HepG2 (cell line): ENCODE measurements at regions not wholly inside any gene's neighbourhood (a gene's known extent, or its start where the extent isn't known, plus 50 kb on each side); places are given as distances from the start of the nearest gene placed in this dataset.

Source experiments
- ATAC-seq: fragments of 200-7000 bp; cut with Tn5 transposase; 3 replicates; pipeline ENCODE4 v1.9.1; 2020; ENCODE audit warnings: mild to moderate bottlenecking, moderate library complexity
- BruUV-seq: library from RNA; stranded (reverse); fragments of 400-500 nt; replicated peaks from 2 replicates; lab custom pipeline; 2021; lab: Mats Ljungman, UMichigan
- CTCF ChIA-PET: fragments of 300-600 bp; formaldehyde crosslinking; extraction: SDS; loops from one replicate; lab custom pipeline; 2021; ENCODE audit warnings: low total read pairs, inconsistent platforms, low intra/inter-chr PET ratio; lab: Yijun Ruan, JAX
- POLR2A ChIA-PET: fragments of 350-600 bp; sonication (Branson Sonifier 250); formaldehyde crosslinking; loops from one replicate; lab custom pipeline; 2020; ENCODE audit warnings: antibody characterized with exemption, inconsistent platforms; lab: Yijun Ruan, JAX
- DNase-seq: peaks from one replicate; pipeline ENCODE4 v3.0.0-alpha.2; 2015; ENCODE audit warnings: low spot score
- FAIRE-seq: peaks from 3 replicates; lab custom pipeline; 2011; peaks lifted over from hg19 to GRCh38; lab: Jason Lieb, UNC
- H2AFZ ChIP-seq: one replicate; pipeline ENCODE4 v1.6.1; 2011; ENCODE audit warnings: low read length, inconsistent platforms
- H3K27ac ChIP-seq: fragments of 300-600 bp; 3 replicates; pipeline ENCODE4 v1.8.0; 2011; ENCODE audit warnings: mixed run types, mild to moderate bottlenecking, mixed read lengths, low read length, inconsistent platforms; ENCODE audit not compliant: insufficient read depth; ENCODE audit errors: extremely low read length
- H3K27me3 ChIP-seq, 2 experiments: fragments of 200-600 bp in 1 of 2; 2 replicates in 1 of 2; 3 replicates in 1 of 2; pipeline versions ENCODE4 v1.6.0 to v1.8.0; 2011; ENCODE audit warnings: low read length in 2 of 2, mild to moderate bottlenecking in 2 of 2, moderate library complexity in 2 of 2, inconsistent platforms in 1 of 2; ENCODE audit not compliant: insufficient read depth in 2 of 2, control insufficient read depth in 1 of 2
- H3K36me3 ChIP-seq, 2 experiments: fragments of 200-600 bp in 1 of 2; replicated peaks in 1 of 2; 2 replicates in 1 of 2; 3 replicates in 1 of 2; pipeline versions ENCODE4 v1.5.1 to v1.8.0; 2011; ENCODE audit warnings: low read length in 2 of 2, inconsistent platforms in 1 of 2; ENCODE audit not compliant: insufficient read depth in 2 of 2, control insufficient read depth in 1 of 2
- H3K4me1 ChIP-seq: 2 replicates; pipeline ENCODE4 v1.5.1; 2012; ENCODE audit warnings: low read length, inconsistent platforms; ENCODE audit not compliant: insufficient read depth
- H3K4me2 ChIP-seq: 2 replicates; pipeline ENCODE4 v1.6.0; 2011; ENCODE audit warnings: low read depth, low read length, inconsistent platforms
- H3K4me3 ChIP-seq, 3 experiments: fragments of 200-600 bp in 1 of 3; sonication (generic), shearing (Covaris generic) in 1 of 3; replicated peaks in 1 of 3; 2 replicates each; pipeline ENCODE4 v1.5.1; 2011 to 2016; ENCODE audit warnings: low read length in 3 of 3, inconsistent platforms in 2 of 3, low read depth in 2 of 3, mild to moderate bottlenecking in 2 of 3, control low read depth in 1 of 3, mixed read lengths in 1 of 3; ENCODE audit not compliant: insufficient read depth in 1 of 3
- H3K79me2 ChIP-seq: one replicate; pipeline ENCODE4 v1.6.1; 2011; ENCODE audit warnings: low read length, inconsistent platforms; ENCODE audit not compliant: insufficient read depth
- H3K9ac ChIP-seq: 2 replicates; pipeline ENCODE4 v1.6.0; 2011; ENCODE audit warnings: mild to moderate bottlenecking, low read depth, low read length, inconsistent platforms; ENCODE audit not compliant: insufficient read depth
- H3K9me3 ChIP-seq: 2 replicates; pipeline ENCODE4 v1.5.1; 2012; ENCODE audit warnings: mild to moderate bottlenecking, low read length
- H4K20me1 ChIP-seq: 2 replicates; pipeline ENCODE4 v1.6.0; 2011; ENCODE audit warnings: inconsistent platforms, mild to moderate bottlenecking, low read length, moderate library complexity; ENCODE audit not compliant: insufficient read depth
- MED13 ChIP-seq: sonication (generic); formaldehyde crosslinking; IDR thresholded peaks from 2 replicates; pipeline ENCODE4 v1.5.0; 2020; ENCODE audit warnings: missing genetic modification reagents
- NFKBIZ ChIP-seq: IDR thresholded peaks from 2 replicates; pipeline ENCODE4 v1.6.1; 2018; ENCODE audit warnings: missing genetic modification reagents, missing compliant biosample characterization
- NKX3-1 ChIP-seq: sonication (generic); formaldehyde crosslinking; IDR thresholded peaks from 2 replicates; pipeline ENCODE4 v1.5.0; 2020; ENCODE audit warnings: missing genetic modification reagents
- TBP ChIP-seq: sonication (generic); formaldehyde crosslinking; IDR thresholded peaks from 2 replicates; pipeline ENCODE4 v1.5.0; 2020; ENCODE audit warnings: missing genetic modification reagents
- ZNF207 ChIP-seq: fragments of 450-650 bp; IDR thresholded peaks from 2 replicates; pipeline ENCODE4 v1.6.1; 2016; ENCODE audit warnings: antibody characterized with exemption, borderline replicate concordance
- ZNF652 ChIP-seq: IDR thresholded peaks from 2 replicates; pipeline ENCODE4 v1.6.1; 2016; ENCODE audit warnings: low read depth, borderline replicate concordance
- WGBS: methylation state at CpG from one replicate; pipeline ENCODE4 v1.1.6; 2017; ENCODE audit warnings: low lambda C conversion rate; 5-methylcytosine and 5-hydroxymethylcytosine counted together
- in situ Hi-C: cut with HindIII; loops from 2 replicates; pipeline ENCODE4 v1.10.0; 2017; ENCODE audit warnings: low pct_unique_long_range_greater_than_20kb; ENCODE audit not compliant: extremely low pct_ligation_motif_present
- intact Hi-C: fragments of 100-400 bp; cut with micrococcal nuclease; formaldehyde crosslinking; loops from one replicate; pipeline ENCODE4 v1.10.0; 2022; ENCODE audit not compliant: unreplicated experiment
- TF ChIP-seq, protein P1 (sequence below): sonication (generic); formaldehyde crosslinking; IDR thresholded peaks from 2 replicates; pipeline ENCODE4 v1.9.0; 2021; ENCODE audit warnings: missing genetic modification reagents, mild to moderate bottlenecking, borderline replicate concordance
- TF ChIP-seq, protein P2 (sequence below): sonication (generic); formaldehyde crosslinking; IDR thresholded peaks from 2 replicates; pipeline ENCODE4 v1.4.0; 2020; ENCODE audit warnings: missing genetic modification reagents
- TF ChIP-seq, protein P3 (sequence below): sonication (generic); formaldehyde crosslinking; IDR thresholded peaks from 2 replicates; pipeline ENCODE4 v1.4.0; 2020; ENCODE audit warnings: missing genetic modification reagents, mild to moderate bottlenecking, borderline replicate concordance

DNA sequence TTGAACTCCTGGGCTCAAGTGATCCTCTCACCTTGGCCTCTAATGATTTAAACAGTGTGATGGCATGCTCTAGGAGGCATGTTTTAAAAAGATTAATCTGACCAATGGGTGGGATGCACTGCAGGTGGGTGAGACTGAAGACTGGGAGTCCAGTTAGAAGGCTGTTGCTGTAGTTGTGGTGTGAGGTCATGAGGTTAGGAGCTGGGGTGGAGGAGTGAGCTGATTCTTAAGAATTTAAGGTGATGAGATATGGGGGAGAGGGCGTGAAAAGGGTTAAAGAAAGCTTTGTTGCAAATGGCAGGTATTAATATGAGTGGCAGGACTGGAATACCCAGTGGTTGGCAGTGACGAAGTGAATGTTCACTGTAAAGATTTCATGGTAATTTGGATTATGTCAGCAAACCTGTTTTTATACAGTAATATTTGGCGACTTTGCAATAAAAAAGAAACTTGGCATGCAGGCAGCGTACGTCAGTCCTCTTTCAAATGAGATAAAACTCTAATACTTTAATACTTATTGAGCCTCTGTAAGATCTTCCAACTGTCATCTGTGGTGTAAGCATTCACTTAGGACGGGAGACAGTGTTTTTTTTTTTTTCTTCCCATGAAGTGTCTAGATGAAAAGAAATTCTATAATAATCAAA, 72.8 kb upstream of the MTPN start:
- Histone ChIP-seq H3K27ac (no peak overlapping the region), H3K4me2 (no peak overlapping the region), H3K9ac (no peak overlapping the region), H4K20me1 (no peaks in the 10 kb centered on the region), H3K79me2 (no peaks in the 10 kb centered on the region), H3K4me3 (no peak overlapping the region), H3K4me1 (no peaks in the 10 kb centered on the region), H2AFZ (no peak overlapping the region), H3K36me3 (no peaks in the 10 kb centered on the region), H3K27me3 (no peaks in the 10 kb centered on the region), H3K9me3 (no peaks in the 10 kb centered on the region)
- ChIA-PET POLR2A (no interaction called here), CTCF (no interaction called here)
- intact Hi-C loops, result no loop called here
- 1% methylated on average over 6 of the region's 6 CpGs for WGBS
- in situ Hi-C loops, result no loop called here
- BruUV-seq, result no TSS peak
- no peak for FAIRE-seq
- no peak for ATAC-seq
- DNase-seq, result no peak
- TF ChIP-seq ZNF652 (CRISPR knock-in tag) (no peak), NFKBIZ (CRISPR knock-in tag) (no peak), ZNF207 (no peak), NKX3-1 (no peak), MED13 (CRISPR knock-in tag) (no peak), TBP (CRISPR knock-in tag) (no peak)
- TF ChIP-seq, protein P1, sequence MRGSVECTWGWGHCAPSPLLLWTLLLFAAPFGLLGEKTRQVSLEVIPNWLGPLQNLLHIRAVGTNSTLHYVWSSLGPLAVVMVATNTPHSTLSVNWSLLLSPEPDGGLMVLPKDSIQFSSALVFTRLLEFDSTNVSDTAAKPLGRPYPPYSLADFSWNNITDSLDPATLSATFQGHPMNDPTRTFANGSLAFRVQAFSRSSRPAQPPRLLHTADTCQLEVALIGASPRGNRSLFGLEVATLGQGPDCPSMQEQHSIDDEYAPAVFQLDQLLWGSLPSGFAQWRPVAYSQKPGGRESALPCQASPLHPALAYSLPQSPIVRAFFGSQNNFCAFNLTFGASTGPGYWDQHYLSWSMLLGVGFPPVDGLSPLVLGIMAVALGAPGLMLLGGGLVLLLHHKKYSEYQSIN (CRISPR knock-in tag), result no peak
- TF ChIP-seq, protein P2, sequence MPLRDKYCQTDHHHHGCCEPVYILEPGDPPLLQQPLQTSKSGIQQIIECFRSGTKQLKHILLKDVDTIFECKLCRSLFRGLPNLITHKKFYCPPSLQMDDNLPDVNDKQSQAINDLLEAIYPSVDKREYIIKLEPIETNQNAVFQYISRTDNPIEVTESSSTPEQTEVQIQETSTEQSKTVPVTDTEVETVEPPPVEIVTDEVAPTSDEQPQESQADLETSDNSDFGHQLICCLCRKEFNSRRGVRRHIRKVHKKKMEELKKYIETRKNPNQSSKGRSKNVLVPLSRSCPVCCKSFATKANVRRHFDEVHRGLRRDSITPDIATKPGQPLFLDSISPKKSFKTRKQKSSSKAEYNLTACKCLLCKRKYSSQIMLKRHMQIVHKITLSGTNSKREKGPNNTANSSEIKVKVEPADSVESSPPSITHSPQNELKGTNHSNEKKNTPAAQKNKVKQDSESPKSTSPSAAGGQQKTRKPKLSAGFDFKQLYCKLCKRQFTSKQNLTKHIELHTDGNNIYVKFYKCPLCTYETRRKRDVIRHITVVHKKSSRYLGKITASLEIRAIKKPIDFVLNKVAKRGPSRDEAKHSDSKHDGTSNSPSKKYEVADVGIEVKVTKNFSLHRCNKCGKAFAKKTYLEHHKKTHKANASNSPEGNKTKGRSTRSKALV (CRISPR knock-in tag), result no peak
- TF ChIP-seq, protein P3, sequence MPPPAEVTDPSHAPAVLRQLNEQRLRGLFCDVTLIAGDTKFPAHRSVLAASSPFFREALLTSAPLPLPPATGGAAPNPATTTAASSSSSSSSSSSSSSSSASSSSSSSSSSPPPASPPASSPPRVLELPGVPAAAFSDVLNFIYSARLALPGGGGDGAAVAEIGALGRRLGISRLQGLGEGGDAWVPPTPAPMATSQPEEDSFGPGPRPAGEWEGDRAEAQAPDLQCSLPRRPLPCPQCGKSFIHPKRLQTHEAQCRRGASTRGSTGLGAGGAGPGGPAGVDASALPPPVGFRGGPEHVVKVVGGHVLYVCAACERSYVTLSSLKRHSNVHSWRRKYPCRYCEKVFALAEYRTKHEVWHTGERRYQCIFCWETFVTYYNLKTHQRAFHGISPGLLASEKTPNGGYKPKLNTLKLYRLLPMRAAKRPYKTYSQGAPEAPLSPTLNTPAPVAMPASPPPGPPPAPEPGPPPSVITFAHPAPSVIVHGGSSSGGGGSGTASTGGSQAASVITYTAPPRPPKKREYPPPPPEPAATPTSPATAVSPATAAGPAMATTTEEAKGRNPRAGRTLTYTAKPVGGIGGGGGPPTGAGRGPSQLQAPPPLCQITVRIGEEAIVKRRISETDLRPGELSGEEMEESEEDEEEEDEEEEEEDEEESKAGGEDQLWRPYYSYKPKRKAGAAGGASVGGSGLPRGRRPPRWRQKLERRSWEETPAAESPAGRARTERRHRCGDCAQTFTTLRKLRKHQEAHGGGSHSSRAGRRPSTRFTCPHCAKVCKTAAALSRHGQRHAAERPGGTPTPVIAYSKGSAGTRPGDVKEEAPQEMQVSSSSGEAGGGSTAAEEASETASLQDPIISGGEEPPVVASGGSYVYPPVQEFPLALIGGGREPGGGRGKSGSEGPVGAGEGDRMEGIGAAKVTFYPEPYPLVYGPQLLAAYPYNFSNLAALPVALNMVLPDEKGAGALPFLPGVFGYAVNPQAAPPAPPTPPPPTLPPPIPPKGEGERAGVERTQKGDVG, result no peak
- TF ChIP-seq, all 625 proteins: peak for 0
